Mesenchymal stem cell (in vitro differentiated cells and primary cell): ENCODE measurements at regions not wholly inside any gene's neighbourhood (a gene's known extent, or its start where the extent isn't known, plus 50 kb on each side); places are given as distances from the start of the nearest gene placed in this dataset.
"Not testable (repeated sequence)": the region's sequence is repeated elsewhere in the genome, so short reads cannot be mapped to it uniquely, and the experiment has no call there.

Experiments used
- DNase-seq: peaks from one replicate; pipeline ENCODE4 v3.0.0-alpha.2; 2013
- H2AFZ ChIP-seq: one replicate; pipeline ENCODE4 v1.6.1; 2013; ENCODE audit warnings: low read depth, mild to moderate bottlenecking, control low read depth, inconsistent platforms, low read length, moderate library complexity
- H2AK5ac ChIP-seq: 2 replicates; pipeline ENCODE4 v1.6.1; 2013; ENCODE audit warnings: low read length, moderate library complexity, mild to moderate bottlenecking, inconsistent platforms; ENCODE audit not compliant: severe bottlenecking
- H2BK120ac ChIP-seq: one replicate; pipeline ENCODE4 v1.6.1; 2013; ENCODE audit warnings: low read depth, mild to moderate bottlenecking, inconsistent platforms, low read length, moderate library complexity
- H2BK12ac ChIP-seq, 2 experiments: one replicate each; pipeline ENCODE4 v1.6.1; 2013; ENCODE audit warnings: inconsistent platforms in 2 of 2, low read length in 2 of 2, mild to moderate bottlenecking in 2 of 2, moderate library complexity in 2 of 2, control low read depth in 1 of 2
- H2BK15ac ChIP-seq: one replicate; pipeline ENCODE4 v1.6.1; 2013; ENCODE audit warnings: mild to moderate bottlenecking, low read depth, inconsistent platforms; ENCODE audit not compliant: poor library complexity, severe bottlenecking
- H2BK5ac ChIP-seq: 2 replicates; pipeline ENCODE4 v1.6.1; 2013; ENCODE audit warnings: low read depth, mild to moderate bottlenecking, low read length, control low read depth, inconsistent platforms; ENCODE audit not compliant: poor library complexity, severe bottlenecking
- H3K14ac ChIP-seq, 2 experiments: one replicate each; pipeline ENCODE4 v1.6.1; 2013; ENCODE audit warnings: inconsistent platforms in 2 of 2, low read length in 2 of 2, control low read depth in 1 of 2, mild to moderate bottlenecking in 1 of 2, moderate library complexity in 1 of 2
- H3K18ac ChIP-seq, 2 experiments: one replicate each; pipeline ENCODE4 v1.6.1; 2013; ENCODE audit warnings: inconsistent platforms in 2 of 2, low read length in 2 of 2, control low read depth in 1 of 2, low read depth in 1 of 2, mild to moderate bottlenecking in 1 of 2
- H3K23ac ChIP-seq, 2 experiments: one replicate each; pipeline ENCODE4 v1.6.1; 2013; ENCODE audit warnings: inconsistent platforms in 2 of 2, low read length in 2 of 2, mild to moderate bottlenecking in 2 of 2, moderate library complexity in 2 of 2, control low read depth in 1 of 2
- H3K27ac ChIP-seq: 2 replicates; pipeline ENCODE4 v1.5.1; 2013; ENCODE audit warnings: mild to moderate bottlenecking, moderate library complexity, low read length, control low read depth, inconsistent platforms; ENCODE audit not compliant: poor library complexity, severe bottlenecking
- H3K27me3 ChIP-seq, 2 experiments: 2 replicates each; pipeline versions ENCODE4 v1.6.1 to v1.7.0; 2013; ENCODE audit warnings: low read length in 2 of 2, mild to moderate bottlenecking in 2 of 2, moderate library complexity in 2 of 2, control low read depth in 1 of 2, inconsistent platforms in 1 of 2; ENCODE audit not compliant: control insufficient read depth in 1 of 2, insufficient read depth in 1 of 2
- H3K36me3 ChIP-seq, 2 experiments: 2 replicates each; pipeline versions ENCODE4 v1.6.1 to v1.7.0; 2013; ENCODE audit warnings: low read length in 2 of 2, control low read depth in 1 of 2, inconsistent platforms in 1 of 2, low read depth in 1 of 2, mild to moderate bottlenecking in 1 of 2; ENCODE audit not compliant: insufficient read depth in 2 of 2, control insufficient read depth in 1 of 2
- H3K4ac ChIP-seq, 2 experiments: one replicate each; pipeline ENCODE4 v1.6.1; 2013; ENCODE audit warnings: inconsistent platforms in 2 of 2, low read length in 2 of 2, mild to moderate bottlenecking in 2 of 2, moderate library complexity in 2 of 2, control low read depth in 1 of 2, low read depth in 1 of 2
- H3K4me1 ChIP-seq: 2 replicates; pipeline ENCODE4 v1.6.1; 2013; ENCODE audit warnings: low read depth, low read length, control low read depth; ENCODE audit not compliant: control insufficient read depth, insufficient read depth
- H3K4me2 ChIP-seq: 2 replicates; pipeline ENCODE4 v1.6.1; 2013; ENCODE audit warnings: low read length, mild to moderate bottlenecking, inconsistent platforms; ENCODE audit not compliant: poor library complexity, severe bottlenecking
- H3K4me3 ChIP-seq, 2 experiments: 2 replicates each; pipeline versions ENCODE4 v1.5.1 to v1.7.0; 2013; ENCODE audit warnings: low read length in 2 of 2, mild to moderate bottlenecking in 2 of 2, control low read depth in 1 of 2, low read depth in 1 of 2; ENCODE audit not compliant: insufficient read depth in 1 of 2
- H3K79me1 ChIP-seq: replicated peaks from 2 replicates; pipeline ENCODE4 v1.6.1; 2013; ENCODE audit warnings: mild to moderate bottlenecking, control low read depth, low read length, inconsistent platforms; ENCODE audit not compliant: poor library complexity, severe bottlenecking
- H3K9ac ChIP-seq: 2 replicates; pipeline ENCODE4 v1.7.0; 2013; ENCODE audit warnings: mild to moderate bottlenecking, low read length, moderate library complexity
- H3K9me3 ChIP-seq: 2 replicates; pipeline ENCODE4 v1.7.0; 2013; ENCODE audit warnings: mild to moderate bottlenecking, low read length; ENCODE audit not compliant: control insufficient read depth
- H4K8ac ChIP-seq: one replicate; pipeline ENCODE4 v1.6.1; 2013; ENCODE audit warnings: inconsistent platforms, mild to moderate bottlenecking, low read length, moderate library complexity
- H4K91ac ChIP-seq: one replicate; pipeline ENCODE4 v1.6.1; 2013; ENCODE audit warnings: mild to moderate bottlenecking, low read length, inconsistent platforms
- WGBS: methylation state at CpG from one replicate; pipeline ENCODE4 v1.1.7; 2013; ENCODE audit warnings: mixed read lengths; 5-methylcytosine and 5-hydroxymethylcytosine counted together

GRCh38 chr16:35152067-35152627 lies 1692.7 kb downstream of the TP53TG3F start:
- no peaks in the 10 kb centered on the region for H3K4me1 ChIP-seq
- no peak overlapping the region for H3K14ac ChIP-seq
- H2BK15ac ChIP-seq = no peak overlapping the region
- no peak overlapping the region for H2BK120ac ChIP-seq
- no peak overlapping the region for H2BK5ac ChIP-seq
- H3K9ac ChIP-seq = no peak overlapping the region
- H2AFZ ChIP-seq = no peak overlapping the region
- H3K36me3 ChIP-seq = no peaks in the 10 kb centered on the region
- H3K18ac ChIP-seq = no peak overlapping the region
- H3K4ac ChIP-seq = no peak overlapping the region
- H3K9me3 ChIP-seq = peaks cover 7% of the 10 kb centered on the region
- no peak overlapping the region for H2AK5ac ChIP-seq
- H3K79me1 ChIP-seq = no peaks in the 10 kb centered on the region
- no peak overlapping the region for H3K4me3 ChIP-seq
- no peak overlapping the region for H3K4me2 ChIP-seq
- DNase-seq = no peak
- H3K27me3 ChIP-seq = no peaks in the 10 kb centered on the region
- H2BK12ac ChIP-seq = no peak overlapping the region
- H4K8ac ChIP-seq = no peak overlapping the region
- 0% methylated on average over 1 of the region's 1 CpG for WGBS
- H3K27ac ChIP-seq = no peak overlapping the region
- no peak overlapping the region for H4K91ac ChIP-seq
- no peak overlapping the region for H3K23ac ChIP-seq

GRCh38 chr16:35154627-35155026 lies 1695.2 kb downstream of the TP53TG3F start:
- no peak overlapping the region for H3K9ac ChIP-seq
- no peaks in the 10 kb centered on the region for H3K36me3 ChIP-seq
- H3K27me3 ChIP-seq = no peaks in the 10 kb centered on the region
- H2AFZ ChIP-seq = no peak overlapping the region
- DNase-seq = no peak
- H3K4me3 ChIP-seq = no peak overlapping the region
- no peak overlapping the region for H2BK5ac ChIP-seq
- no peak overlapping the region for H3K14ac ChIP-seq
- no peak overlapping the region for H4K8ac ChIP-seq
- H4K91ac ChIP-seq = no peak overlapping the region
- no peak overlapping the region for H2BK12ac ChIP-seq
- no peak overlapping the region for H2BK120ac ChIP-seq
- no peak overlapping the region for H3K4ac ChIP-seq
- no peaks in the 10 kb centered on the region for H3K79me1 ChIP-seq
- no peak overlapping the region for H2BK15ac ChIP-seq
- H3K27ac ChIP-seq = no peak overlapping the region
- no peak overlapping the region for H3K18ac ChIP-seq
- peaks cover 7% of the 10 kb centered on the region for H3K9me3 ChIP-seq
- no peak overlapping the region for H2AK5ac ChIP-seq
- H3K4me2 ChIP-seq = no peak overlapping the region
- H3K23ac ChIP-seq = no peak overlapping the region
- no peaks in the 10 kb centered on the region for H3K4me1 ChIP-seq

- not testable (repeated sequence) for H2BK15ac ChIP-seq, H2BK5ac ChIP-seq, H3K27me3 ChIP-seq, H3K79me1 ChIP-seq, H4K91ac ChIP-seq, H3K23ac ChIP-seq, H3K36me3 ChIP-seq, H3K18ac ChIP-seq, H2AK5ac ChIP-seq, H3K9ac ChIP-seq, DNase-seq, H3K14ac ChIP-seq, H3K4me2 ChIP-seq, H2AFZ ChIP-seq, H3K4me1 ChIP-seq, H4K8ac ChIP-seq, H3K27ac ChIP-seq, H3K4ac ChIP-seq, H3K9me3 ChIP-seq, H2BK12ac ChIP-seq, H2BK120ac ChIP-seq, H3K4me3 ChIP-seq
- WGBS = 67% methylated on average over 15 of the region's 15 CpGs
These were observed 1698.1 kb downstream of the TP53TG3F start for GRCh38 chr16:35157549-35157948.

GRCh38 chr16:35169324-35169723 lies 1709.9 kb downstream of the TP53TG3F start:
- not testable (repeated sequence) for H3K4me2 ChIP-seq, H2BK5ac ChIP-seq

More at GRCh38 chr16:35169324-35169723, 1709.9 kb downstream of the TP53TG3F start:
- H3K4ac ChIP-seq, H2AK5ac ChIP-seq, H3K27ac ChIP-seq, H3K27me3 ChIP-seq, H3K36me3 ChIP-seq, DNase-seq, H2BK15ac ChIP-seq, H3K18ac ChIP-seq, H2AFZ ChIP-seq, H3K9ac ChIP-seq, H4K91ac ChIP-seq, H3K9me3 ChIP-seq, H2BK12ac ChIP-seq, H3K14ac ChIP-seq, H2BK120ac ChIP-seq, H3K79me1 ChIP-seq, H3K4me3 ChIP-seq, H3K4me1 ChIP-seq, H3K23ac ChIP-seq, H4K8ac ChIP-seq: not testable (repeated sequence)
- 74% methylated on average over 13 of the region's 14 CpGs for WGBS
